Upper lobe of left lung (tissue), 6 donors: ENCODE measurements at regions not wholly inside any gene's neighbourhood (a gene's known extent, or its start where the extent isn't known, plus 50 kb on each side); places are given as distances from the start of the nearest gene placed in this dataset.

ENCODE experiments used
- ATAC-seq, 2 donors: fragments of 200-7000 bp; cut with Tn5 transposase; one replicate each; pipeline ENCODE4 v1.9.1; 2022; ENCODE audit warnings: mild to moderate bottlenecking in 2 of 2, moderate library complexity in 2 of 2; ENCODE audit not compliant: low FRiP score in 2 of 2
- DNase-seq, 2 donors: peaks; one replicate each; pipeline ENCODE4 v3.0.0-alpha.2; 2019 to 2020
- H3K27ac ChIP-seq, 4 donors: fragments of 200-600 bp; sonication (generic); one replicate each; pipeline ENCODE4 v1.5.1; 2016 to 2019
- H3K27me3 ChIP-seq, 4 donors: fragments of 200-600 bp; sonication (generic); one replicate each; pipeline ENCODE4 v1.5.1; 2017 to 2019
- H3K36me3 ChIP-seq, 4 donors: fragments of 200-600 bp; sonication (generic); one replicate each; pipeline ENCODE4 v1.5.1; 2016 to 2019
- H3K4me1 ChIP-seq, 4 donors: fragments of 200-600 bp; sonication (generic); one replicate each; pipeline ENCODE4 v1.5.1; 2018 to 2019
- H3K4me3 ChIP-seq, 4 donors: fragments of 200-600 bp; sonication (generic); one replicate each; pipeline ENCODE4 v1.5.1; 2017 to 2019; ENCODE audit warnings: mild to moderate bottlenecking in 2 of 4, moderate library complexity in 1 of 4
- H3K9me3 ChIP-seq, 4 donors: fragments of 200-600 bp; sonication (generic); one replicate each; pipeline ENCODE4 v1.5.1; 2018 to 2019
- EP300 ChIP-seq, 4 donors: sonication (generic); formaldehyde crosslinking; IDR thresholded peaks; one replicate each; pipeline ENCODE4 v1.5.1; 2017; ENCODE audit warnings: antibody characterized with exemption in 4 of 4, control low read depth in 2 of 4
- POLR2A ChIP-seq, 4 donors: fragments of 450-650 bp; IDR thresholded peaks; one replicate each; pipeline ENCODE4 v1.5.1; 2016 to 2017; ENCODE audit warnings: antibody characterized with exemption in 4 of 4, mild to moderate bottlenecking in 2 of 4
- POLR2AphosphoS5 ChIP-seq, 2 donors: sonication (generic); formaldehyde crosslinking; IDR thresholded peaks; one replicate each; pipeline ENCODE4 v1.5.1; 2017; ENCODE audit warnings: antibody characterized with exemption in 2 of 2
- WGBS, 2 donors: methylation state at CpG; one replicate each; pipeline ENCODE4 v1.1.5; 2017 to 2018; 5-methylcytosine and 5-hydroxymethylcytosine counted together
- TF ChIP-seq, protein P1 (sequence below), 6 experiments: fragments of 450-650 bp in 4 of 6; fragments of 200-600 bp in 2 of 6; sonication (generic) in 2 of 6; IDR thresholded peaks; one replicate each; pipeline ENCODE4 v1.5.1; 2016 to 2019; ENCODE audit warnings: antibody characterized with exemption in 6 of 6
- donor health status: DM: no; HTN: no; CAD: no; lungs with moderate emphysema.
- donor health status: DM: no; HTN: yes; CAD: no; lungs with severe emphysema.

GRCh38 chr12:113712481-113712880, 240.8 kb upstream of the LHX5 start:
- H3K27me3 ChIP-seq: no peaks in the 10 kb centered on the region
- no peak overlapping the region for H3K4me3 ChIP-seq
- WGBS, 2 donors: 83 to 86% methylated on average over 5 of the region's 5 CpGs
- peaks cover 0 to 12% (median 0%) of the 10 kb centered on the region in 4 donors for H3K9me3 ChIP-seq
- H3K36me3 ChIP-seq: no peaks in the 10 kb centered on the region
- no peak overlapping the region for H3K27ac ChIP-seq
- no peak for ATAC-seq
- DNase-seq: no peak
- H3K4me1 ChIP-seq: no peaks in the 10 kb centered on the region
- no peak for TF ChIP-seq EP300 (IDR thresholded peaks at IDR 0.05)
- TF ChIP-seq POLR2A (IDR thresholded peaks at IDR 0.05): no peak
- no peak for TF ChIP-seq POLR2AphosphoS5 (IDR thresholded peaks at IDR 0.05)
- TF ChIP-seq, protein P1, sequence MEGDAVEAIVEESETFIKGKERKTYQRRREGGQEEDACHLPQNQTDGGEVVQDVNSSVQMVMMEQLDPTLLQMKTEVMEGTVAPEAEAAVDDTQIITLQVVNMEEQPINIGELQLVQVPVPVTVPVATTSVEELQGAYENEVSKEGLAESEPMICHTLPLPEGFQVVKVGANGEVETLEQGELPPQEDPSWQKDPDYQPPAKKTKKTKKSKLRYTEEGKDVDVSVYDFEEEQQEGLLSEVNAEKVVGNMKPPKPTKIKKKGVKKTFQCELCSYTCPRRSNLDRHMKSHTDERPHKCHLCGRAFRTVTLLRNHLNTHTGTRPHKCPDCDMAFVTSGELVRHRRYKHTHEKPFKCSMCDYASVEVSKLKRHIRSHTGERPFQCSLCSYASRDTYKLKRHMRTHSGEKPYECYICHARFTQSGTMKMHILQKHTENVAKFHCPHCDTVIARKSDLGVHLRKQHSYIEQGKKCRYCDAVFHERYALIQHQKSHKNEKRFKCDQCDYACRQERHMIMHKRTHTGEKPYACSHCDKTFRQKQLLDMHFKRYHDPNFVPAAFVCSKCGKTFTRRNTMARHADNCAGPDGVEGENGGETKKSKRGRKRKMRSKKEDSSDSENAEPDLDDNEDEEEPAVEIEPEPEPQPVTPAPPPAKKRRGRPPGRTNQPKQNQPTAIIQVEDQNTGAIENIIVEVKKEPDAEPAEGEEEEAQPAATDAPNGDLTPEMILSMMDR (IDR thresholded peaks at IDR 0.05): no peak

- TF ChIP-seq, protein P1 (IDR thresholded peaks at IDR 0.05): no peak
- TF ChIP-seq POLR2AphosphoS5 (IDR thresholded peaks at IDR 0.05): no peak
- TF ChIP-seq EP300 (IDR thresholded peaks at IDR 0.05): no peak
- TF ChIP-seq POLR2A (IDR thresholded peaks at IDR 0.05): no peak
- Histone ChIP-seq H3K9me3 (peaks cover 0 to 12% (median 0%) of the 10 kb centered on the region in 4 donors), H3K4me1 (no peaks in the 10 kb centered on the region), H3K36me3 (no peaks in the 10 kb centered on the region), H3K27me3 (no peaks in the 10 kb centered on the region), H3K27ac (no peak overlapping the region), H3K4me3 (no peak overlapping the region)
- WGBS, 2 donors: 72 to 74% methylated on average over 5 of the region's 5 CpGs
- ATAC-seq (no peak), DNase-seq (no peak)
These were observed 238.5 kb upstream of the LHX5 start for GRCh38 chr12:113710216-113710615.

DNA sequence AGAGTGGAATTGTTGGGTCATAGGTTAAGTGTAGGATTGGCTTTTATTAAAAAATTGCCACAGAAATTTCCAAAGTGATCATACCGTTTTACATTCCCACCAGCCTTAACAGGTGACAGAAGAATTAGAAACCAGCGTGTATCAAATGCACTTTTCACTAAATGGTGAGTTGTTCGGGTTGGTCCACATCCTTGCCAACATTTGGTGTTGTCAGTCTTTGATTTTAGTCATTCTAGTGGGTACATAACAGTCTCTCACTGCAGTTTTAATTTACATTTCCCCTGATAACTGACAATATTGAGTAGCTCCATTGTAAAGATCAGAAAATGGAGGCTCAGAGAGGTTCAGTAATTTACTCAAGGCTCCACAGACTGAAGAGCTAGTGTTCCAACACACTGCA, 237.8 kb upstream of the LHX5 start:
- 75 to 89% methylated on average over 3 of the region's 3 CpGs for WGBS, 2 donors
- Histone ChIP-seq H3K27me3 (no peaks in the 10 kb centered on the region), H3K4me1 (no peaks in the 10 kb centered on the region), H3K36me3 (no peaks in the 10 kb centered on the region), H3K9me3 (peaks cover 0 to 12% (median 0%) of the 10 kb centered on the region in 4 donors), H3K4me3 (no peak overlapping the region), H3K27ac (no peak overlapping the region)
- TF ChIP-seq, protein P1 (IDR thresholded peaks at IDR 0.05): no peak
- TF ChIP-seq POLR2AphosphoS5 (IDR thresholded peaks at IDR 0.05) (no peak), EP300 (IDR thresholded peaks at IDR 0.05) (no peak), POLR2A (IDR thresholded peaks at IDR 0.05) (no peak)
- DNase-seq (no peak), ATAC-seq (no peak)

- H3K9me3 ChIP-seq: no peaks in the 10 kb centered on the region
- TF ChIP-seq EP300 (IDR thresholded peaks at IDR 0.05): no peak
- TF ChIP-seq, protein P1 (IDR thresholded peaks at IDR 0.05): no peak
- TF ChIP-seq POLR2AphosphoS5 (IDR thresholded peaks at IDR 0.05): no peak
- no peak for TF ChIP-seq POLR2A (IDR thresholded peaks at IDR 0.05)
- 63 to 73% methylated on average over 8 to 11 of the region's 11 CpGs for WGBS, 2 donors
- ATAC-seq: no peak
- H3K27ac ChIP-seq: no peak overlapping the region
- H3K36me3 ChIP-seq: no peaks in the 10 kb centered on the region
- no peaks in the 10 kb centered on the region for H3K4me1 ChIP-seq
- no peak overlapping the region for H3K4me3 ChIP-seq
- DNase-seq: no peak
- no peaks in the 10 kb centered on the region for H3K27me3 ChIP-seq
These were observed 231.2 kb upstream of the LHX5 start for GRCh38 chr12:113702836-113703235.

DNA sequence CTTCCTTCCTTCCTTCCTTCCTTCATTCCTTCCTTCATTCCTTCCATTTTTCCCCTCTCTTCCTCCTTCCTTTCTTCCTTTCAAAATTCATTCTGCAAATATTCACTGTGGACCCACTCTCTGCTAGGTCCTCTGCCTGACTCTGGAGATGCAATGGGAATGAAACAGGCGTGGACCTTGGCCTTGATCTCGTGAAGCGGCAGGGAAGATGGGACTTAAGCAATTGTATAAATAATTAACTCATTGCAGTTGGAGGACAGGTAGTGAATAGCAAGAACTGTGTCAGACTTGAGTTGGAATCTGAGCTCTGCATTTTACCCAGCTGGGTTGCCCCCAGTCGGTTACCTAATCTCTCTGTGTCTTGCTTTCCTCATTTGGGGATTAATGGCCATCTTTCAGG, 230.6 kb upstream of the LHX5 start:
- no peaks in the 10 kb centered on the region for H3K27me3 ChIP-seq
- WGBS, 2 donors: 69 to 74% methylated on average over 4 of the region's 4 CpGs

More for the DNA sequence above, 230.6 kb upstream of the LHX5 start:
- ATAC-seq (no peak), DNase-seq (no peak)
- Histone ChIP-seq H3K4me1 (no peaks in the 10 kb centered on the region), H3K27ac (no peak overlapping the region), H3K9me3 (no peaks in the 10 kb centered on the region), H3K4me3 (no peak overlapping the region), H3K36me3 (no peaks in the 10 kb centered on the region)
- TF ChIP-seq POLR2A (IDR thresholded peaks at IDR 0.05) (no peak), POLR2AphosphoS5 (IDR thresholded peaks at IDR 0.05) (no peak), EP300 (IDR thresholded peaks at IDR 0.05) (no peak)
- TF ChIP-seq, protein P1 (IDR thresholded peaks at IDR 0.05): no peak
